Calu3 (cell line): ENCODE measurements at regions not wholly inside any gene's neighbourhood (a gene's known extent, or its start where the extent isn't known, plus 50 kb on each side); places are given as distances from the start of the nearest gene placed in this dataset.

Source experiments
- BruUV-seq: library from RNA; stranded (reverse); fragments of 400-500 nt; replicated peaks from 2 replicates; lab custom pipeline; 2021; lab: Mats Ljungman, UMichigan
- CTCF ChIA-PET: fragments of 300-600 bp; sonication (Branson Sonifier 250); formaldehyde crosslinking; loops from one replicate; lab custom pipeline; 2022; ENCODE audit warnings: antibody characterized with exemption; lab: Charles Lee
- DNase-seq: peaks from one replicate; pipeline ENCODE4 v3.0.0; 2022
- H3K27ac Mint-ChIP-seq: one replicate; pipeline ENCODE4 v1.8.0; 2022; ENCODE audit warnings: mixed read lengths; ENCODE audit not compliant: unreplicated experiment
- H3K27me3 Mint-ChIP-seq: one replicate; pipeline ENCODE4 v1.8.0; 2022; ENCODE audit warnings: mixed read lengths; ENCODE audit not compliant: unreplicated experiment
- H3K36me3 Mint-ChIP-seq: one replicate; pipeline ENCODE4 v1.8.0; 2022; ENCODE audit warnings: mild to moderate bottlenecking, moderate library complexity, mixed read lengths; ENCODE audit not compliant: insufficient read depth, unreplicated experiment
- H3K4me1 Mint-ChIP-seq: one replicate; pipeline ENCODE4 v1.8.0; 2022; ENCODE audit warnings: mild to moderate bottlenecking, low read depth, mixed read lengths; ENCODE audit not compliant: unreplicated experiment
- H3K4me3 Mint-ChIP-seq: one replicate; pipeline ENCODE4 v1.8.0; 2022; ENCODE audit warnings: mild to moderate bottlenecking, low read depth, moderate library complexity, mixed read lengths; ENCODE audit not compliant: unreplicated experiment
- H3K9me3 Mint-ChIP-seq: one replicate; pipeline ENCODE4 v1.8.0; 2022; ENCODE audit warnings: low read depth, mixed read lengths; ENCODE audit not compliant: unreplicated experiment
- CTCF ChIP-seq: fragments of 200-600 bp; IDR thresholded peaks from one replicate; pipeline ENCODE4 v1.8.0; 2022; ENCODE audit warnings: antibody characterized with exemption; ENCODE audit not compliant: unreplicated experiment
- intact Hi-C: fragments of 100-400 bp; cut with micrococcal nuclease; formaldehyde crosslinking; loops from one replicate; pipeline ENCODE4 v1.10.0; 2022; ENCODE audit not compliant: unreplicated experiment

GRCh38 chr3:72550582-72551262, 297.5 kb downstream of the SHQ1 start:
- intact Hi-C loops = no loop called here
- CTCF ChIA-PET = interaction anchor here (0.6 kb wide), 1 partner anchor 77 kb away, joined by 7 read pairs; no protein-coding TSS in a partner anchor
- TF ChIP-seq CTCF = no peak
- Mint-ChIP-seq H3K36me3 (no peaks in the 10 kb centered on the region), H3K27me3 (no peaks in the 10 kb centered on the region), H3K9me3 (peaks cover 2% of the 10 kb centered on the region), H3K4me1 (peaks cover 8% of the 10 kb centered on the region), H3K4me3 (peak overlapping the region; percentile 58), H3K27ac (no peak overlapping the region)
- DNase-seq = no peak
- BruUV-seq = no TSS peak

GRCh38 chr3:72549761-72550581, 298.3 kb downstream of the SHQ1 start:
- TF ChIP-seq CTCF = no peak
- CTCF ChIA-PET = no interaction called here
- peak overlapping the region; percentile 59 for H3K27ac Mint-ChIP-seq
- peaks cover 2% of the 10 kb centered on the region for H3K9me3 Mint-ChIP-seq
- no peaks in the 10 kb centered on the region for H3K27me3 Mint-ChIP-seq
- intact Hi-C loops = no loop called here
- DNase-seq = peak; percentile 12
- H3K36me3 Mint-ChIP-seq = no peaks in the 10 kb centered on the region
- peaks cover 8% of the 10 kb centered on the region for H3K4me1 Mint-ChIP-seq
- H3K4me3 Mint-ChIP-seq = peak overlapping the region; percentile 58
- BruUV-seq = TSS peak; percentile 37

GRCh38 chr3:72548981-72549380, 299.3 kb downstream of the SHQ1 start:
- H3K27ac Mint-ChIP-seq = no peak overlapping the region
- intact Hi-C loops = no loop called here
- CTCF ChIA-PET = no interaction called here

GRCh38 chr3:72548461-72548860, 299.8 kb downstream of the SHQ1 start:
- Mint-ChIP-seq H3K36me3 (no peaks in the 10 kb centered on the region), H3K4me3 (no peak overlapping the region), H3K27me3 (no peaks in the 10 kb centered on the region), H3K9me3 (peaks cover 2% of the 10 kb centered on the region), H3K27ac (no peak overlapping the region), H3K4me1 (peaks cover 8% of the 10 kb centered on the region)
- CTCF ChIA-PET = no interaction called here
- no peak for TF ChIP-seq CTCF
- intact Hi-C loops = no loop called here
- no TSS peak for BruUV-seq
- DNase-seq = no peak

More at GRCh38 chr3:72548981-72549380, 299.3 kb downstream of the SHQ1 start:
- peaks cover 2% of the 10 kb centered on the region for H3K9me3 Mint-ChIP-seq
- H3K4me1 Mint-ChIP-seq = peaks cover 8% of the 10 kb centered on the region
- no peaks in the 10 kb centered on the region for H3K36me3 Mint-ChIP-seq
- no TSS peak for BruUV-seq
- H3K4me3 Mint-ChIP-seq = no peak overlapping the region
- TF ChIP-seq CTCF = no peak
- DNase-seq = no peak
- no peaks in the 10 kb centered on the region for H3K27me3 Mint-ChIP-seq
